GM18502 (cell line): ENCODE measurements at regions not wholly inside any gene's neighbourhood (a gene's known extent, or its start where the extent isn't known, plus 50 kb on each side); places are given as distances from the start of the nearest gene placed in this dataset.
"Not testable (repeated sequence)": the region's sequence is repeated elsewhere in the genome, so short reads cannot be mapped to it uniquely, and the experiment has no call there.

Experiments
- ATAC-seq: cut with Tn5 transposase; IDR thresholded peaks from one replicate; pipeline ENCODE4 v1.9.1; 2021; ENCODE audit warnings: mild to moderate bottlenecking; ENCODE audit not compliant: unreplicated experiment, poor library complexity

GRCh38 chr2:19000776-19001175 lies 357.6 kb downstream of the OSR1 start:
- ATAC-seq: no peak

- ATAC-seq: no peak
Measured at GRCh38 chr2:18999198-18999597, 359.2 kb downstream of the OSR1 start.

GRCh38 chr2:18998491-18998890 lies 359.9 kb downstream of the OSR1 start:
- ATAC-seq: no peak

- ATAC-seq: no peak
Measured at GRCh38 chr2:18993756-18994338, 364.6 kb downstream of the OSR1 start.

GRCh38 chr2:18991177-18992168 lies 366.9 kb downstream of the OSR1 start:
- ATAC-seq: no peak

GRCh38 chr2:18988631-18989232 lies 369.7 kb downstream of the OSR1 start:
- no peak for ATAC-seq

- no peak for ATAC-seq
Measured at GRCh38 chr2:18987592-18988073, 370.8 kb downstream of the OSR1 start.

GRCh38 chr2:18987016-18987415 lies 371.4 kb downstream of the OSR1 start:
- ATAC-seq: no peak

GRCh38 chr2:18986046-18986445 lies 372.4 kb downstream of the OSR1 start:
- no peak for ATAC-seq

- no peak for ATAC-seq
Measured at GRCh38 chr2:18980786-18981430, 377.5 kb downstream of the OSR1 start.

GRCh38 chr2:18980104-18980785 lies 378.2 kb downstream of the OSR1 start:
- no peak for ATAC-seq

GRCh38 chr2:18977409-18977808 lies 381.0 kb downstream of the OSR1 start:
- ATAC-seq: no peak

GRCh38 chr2:18976168-18976961 lies 382.1 kb downstream of the OSR1 start:
- ATAC-seq: peak; percentile 91

GRCh38 chr2:18975506-18976167 lies 382.8 kb downstream of the OSR1 start:
- no peak for ATAC-seq

GRCh38 chr2:18971628-18972027 lies 382.3 kb upstream of the NT5C1B start:
- no peak for ATAC-seq

GRCh38 chr2:18971069-18971378 lies 381.7 kb upstream of the NT5C1B start:
- ATAC-seq: no peak

- ATAC-seq: no peak
Measured at GRCh38 chr2:18966131-18966530, 376.8 kb upstream of the NT5C1B start.

- ATAC-seq: not testable (repeated sequence)
Measured at GRCh38 chr2:18963739-18964256, 374.4 kb upstream of the NT5C1B start.

GRCh38 chr2:18961991-18962421 lies 372.6 kb upstream of the NT5C1B start:
- no peak for ATAC-seq
